ENCODE measurements at regions not wholly inside any gene's neighbourhood (a gene's known extent, or its start where the extent isn't known, plus 50 kb on each side); places are given as distances from the start of the nearest gene placed in this dataset.

DNA sequence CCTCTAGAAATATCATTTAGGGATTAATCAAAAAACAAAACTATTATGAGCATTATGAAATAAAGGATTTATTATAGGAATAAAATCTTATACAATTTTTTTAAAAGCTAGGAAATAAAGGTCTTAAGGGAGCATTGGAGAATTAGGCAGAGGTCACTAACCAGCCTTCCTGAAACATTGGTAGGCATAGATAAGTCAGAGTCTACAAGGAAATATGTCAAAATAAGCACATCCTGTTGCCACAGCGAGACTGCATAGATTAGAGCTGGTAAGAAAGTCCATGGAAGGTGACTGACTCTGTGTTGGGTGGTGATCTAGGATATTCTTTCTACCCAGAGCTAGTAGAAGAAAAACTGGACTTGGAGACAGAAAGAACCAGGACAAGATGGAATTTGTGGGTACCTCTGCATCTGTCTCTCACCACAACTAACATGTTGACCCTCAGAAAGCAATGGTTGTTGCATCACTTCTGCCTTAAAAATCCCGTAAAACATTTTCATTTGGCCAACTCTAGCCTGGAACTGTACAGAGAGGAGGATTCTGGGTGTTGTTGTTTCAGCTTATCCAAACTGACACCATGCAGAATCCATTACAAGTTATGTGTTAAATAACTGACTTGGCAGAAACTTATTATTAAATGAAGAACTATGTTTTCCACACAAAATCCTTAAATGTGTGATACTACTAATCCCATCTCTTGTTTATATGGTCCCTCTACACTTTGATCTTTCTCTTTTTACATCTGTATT is 77.1 kb downstream of the FBXO5 start:
- no peak for TF ChIP-seq CTCF (IDR thresholded peaks at IDR 0.05; ENCODE audit: poor library complexity, severe bottlenecking)
- TF ChIP-seq MXI1 (conservative IDR thresholded peaks at IDR 0.05; ENCODE audit: poor library complexity, severe bottlenecking) = no peak
- TF ChIP-seq POLR2AphosphoS5 (IDR thresholded peaks at IDR 0.05) = no peak
- TF ChIP-seq RAD21 (conservative IDR thresholded peaks at IDR 0.05) = no peak
- no peak for TF ChIP-seq EP300 (conservative IDR thresholded peaks at IDR 0.05; ENCODE audit: poor library complexity, severe bottlenecking)
- no peak for TF ChIP-seq SMC3 (conservative IDR thresholded peaks at IDR 0.05; ENCODE audit: poor library complexity)
- TF ChIP-seq REST (IDR thresholded peaks at IDR 0.05; ENCODE audit: borderline replicate concordance) = no peak
- no peak for TF ChIP-seq EZH2 (IDR thresholded peaks at IDR 0.05; ENCODE audit: borderline replicate concordance, insufficient read depth, low read length, poor library complexity, severe bottlenecking)
